ENCODE measurements at regions not wholly inside any gene's neighbourhood (a gene's known extent, or its start where the extent isn't known, plus 50 kb on each side); places are given as distances from the start of the nearest gene placed in this dataset.

- intact Hi-C loops (cut with DNase I), result no loop called here
- no peak overlapping the region for H3K27ac ChIP-seq
- no peak overlapping the region for H3K4me3 ChIP-seq
- DNase-seq (ENCODE audit: low spot score), result no peak
- H3K9me3 ChIP-seq, result no peaks in the 10 kb centered on the region
- 71% methylated on average over 3 of the region's 3 CpGs for WGBS
- TF ChIP-seq POLR2A (IDR thresholded peaks at IDR 0.05), result no peak
- no peak for TF ChIP-seq POLR2AphosphoS5 (IDR thresholded peaks at IDR 0.05)
- TF ChIP-seq CTCF (IDR thresholded peaks at IDR 0.05), result no peak
- no peaks in the 10 kb centered on the region for H3K36me3 ChIP-seq
- no peaks in the 10 kb centered on the region for H3K4me1 ChIP-seq (replicated peaks)
- H3K27me3 ChIP-seq (replicated peaks; ENCODE audit: insufficient read depth), result no peaks in the 10 kb centered on the region
These were observed 801.4 kb downstream of the BCKDHB start for GRCh38 chr6:80907831-80908230.

GRCh38 chr6:80903711-80904110, 797.2 kb downstream of the BCKDHB start:
- no peak for DNase-seq (ENCODE audit: low spot score)
- Histone ChIP-seq H3K9me3 (no peaks in the 10 kb centered on the region), H3K27ac (no peak overlapping the region), H3K4me1 (replicated peaks) (no peaks in the 10 kb centered on the region), H3K4me3 (no peak overlapping the region), H3K27me3 (replicated peaks; ENCODE audit: insufficient read depth) (no peaks in the 10 kb centered on the region), H3K36me3 (no peaks in the 10 kb centered on the region)
- no peak for TF ChIP-seq POLR2A (IDR thresholded peaks at IDR 0.05)
- no peak for TF ChIP-seq CTCF (IDR thresholded peaks at IDR 0.05)
- TF ChIP-seq POLR2AphosphoS5 (IDR thresholded peaks at IDR 0.05), result no peak
- intact Hi-C loops (cut with DNase I), result no loop called here

GRCh38 chr6:80886475-80886874, 780.0 kb downstream of the BCKDHB start:
- Histone ChIP-seq H3K4me1 (replicated peaks) (no peaks in the 10 kb centered on the region), H3K36me3 (no peaks in the 10 kb centered on the region), H3K9me3 (no peaks in the 10 kb centered on the region), H3K27me3 (replicated peaks; ENCODE audit: insufficient read depth) (no peaks in the 10 kb centered on the region), H3K27ac (no peak overlapping the region), H3K4me3 (no peak overlapping the region)
- DNase-seq (ENCODE audit: low spot score), result no peak
- no peak for TF ChIP-seq POLR2AphosphoS5 (IDR thresholded peaks at IDR 0.05)
- no peak for TF ChIP-seq POLR2A (IDR thresholded peaks at IDR 0.05)
- no peak for TF ChIP-seq CTCF (IDR thresholded peaks at IDR 0.05)
- WGBS, result 70% methylated on average over 2 of the region's 2 CpGs
- intact Hi-C loops (cut with DNase I), result no loop called here

- WGBS, result 59% methylated on average over 1 of the region's 1 CpG
- Histone ChIP-seq H3K4me1 (replicated peaks) (no peaks in the 10 kb centered on the region), H3K36me3 (no peaks in the 10 kb centered on the region), H3K27me3 (replicated peaks; ENCODE audit: insufficient read depth) (no peaks in the 10 kb centered on the region), H3K27ac (no peak overlapping the region), H3K4me3 (no peak overlapping the region), H3K9me3 (no peaks in the 10 kb centered on the region)
- DNase-seq (ENCODE audit: low spot score), result no peak
- intact Hi-C loops (cut with DNase I), result no loop called here
- TF ChIP-seq POLR2AphosphoS5 (IDR thresholded peaks at IDR 0.05), result no peak
- TF ChIP-seq POLR2A (IDR thresholded peaks at IDR 0.05), result no peak
- TF ChIP-seq CTCF (IDR thresholded peaks at IDR 0.05), result no peak
These were observed 766.5 kb downstream of the BCKDHB start for GRCh38 chr6:80872951-80873308.

- WGBS, result 85% methylated on average over 3 of the region's 3 CpGs
These were observed 765.9 kb downstream of the BCKDHB start for GRCh38 chr6:80872199-80872950.

More at GRCh38 chr6:80872199-80872950, 765.9 kb downstream of the BCKDHB start:
- H3K27me3 ChIP-seq (replicated peaks; ENCODE audit: insufficient read depth), result no peaks in the 10 kb centered on the region
- intact Hi-C loops (cut with DNase I), result no loop called here
- no peak for DNase-seq (ENCODE audit: low spot score)
- no peak overlapping the region for H3K4me3 ChIP-seq
- H3K4me1 ChIP-seq (replicated peaks), result no peaks in the 10 kb centered on the region
- H3K27ac ChIP-seq, result no peak overlapping the region
- no peaks in the 10 kb centered on the region for H3K36me3 ChIP-seq
- H3K9me3 ChIP-seq, result no peaks in the 10 kb centered on the region
- no peak for TF ChIP-seq POLR2AphosphoS5 (IDR thresholded peaks at IDR 0.05)
- TF ChIP-seq POLR2A (IDR thresholded peaks at IDR 0.05), result no peak
- no peak for TF ChIP-seq CTCF (IDR thresholded peaks at IDR 0.05)

Data from prostate gland (tissue), 2 donors.